ENCODE measurements at regions not wholly inside any gene's neighbourhood (a gene's known extent, or its start where the extent isn't known, plus 50 kb on each side); places are given as distances from the start of the nearest gene placed in this dataset.

GRCh38 chr6:67897998-67898607, 737.0 kb upstream of the ADGRB3 start:
- Histone ChIP-seq H3K4me3 (no peak overlapping the region), H3K9me3 (no peaks in the 10 kb centered on the region), H3K36me3 (no peaks in the 10 kb centered on the region), H3K4me1 (no peaks in the 10 kb centered on the region), H3K27ac (no peak overlapping the region), H3K27me3 (no peaks in the 10 kb centered on the region)
- DNase-seq, result no peak
- WGBS, 2 donors, result 59 to 64% methylated on average over 7 of the region's 7 CpGs
- ATAC-seq, result no peak
- no peak for FAIRE-seq
- TF ChIP-seq CTCF (IDR thresholded peaks at IDR 0.05), result no peak
- intact Hi-C loops (cut with DNase I), result no loop called here

- no peaks in the 10 kb centered on the region for H3K9me3 ChIP-seq
- H3K27ac ChIP-seq, result no peak overlapping the region
- no peaks in the 10 kb centered on the region for H3K4me1 ChIP-seq
- DNase-seq (no peak), FAIRE-seq (no peak), ATAC-seq (no peak)
- 19 to 31% methylated on average over 1 of the region's 1 CpG for WGBS, 2 donors
- intact Hi-C loops (cut with DNase I), result no loop called here
- no peak for TF ChIP-seq CTCF (IDR thresholded peaks at IDR 0.05)
- no peaks in the 10 kb centered on the region for H3K36me3 ChIP-seq
- no peaks in the 10 kb centered on the region for H3K27me3 ChIP-seq
- H3K4me3 ChIP-seq, result no peak overlapping the region
Observed at GRCh38 chr6:67896476-67896875, 738.6 kb upstream of the ADGRB3 start.

GRCh38 chr6:67889682-67889995, 745.4 kb upstream of the ADGRB3 start:
- intact Hi-C loops (cut with DNase I), result no loop called here
- H3K27ac ChIP-seq, result no peak overlapping the region
- H3K36me3 ChIP-seq, result no peaks in the 10 kb centered on the region
- FAIRE-seq (no peak), DNase-seq (no peak), ATAC-seq (no peak)
- H3K4me1 ChIP-seq, result no peaks in the 10 kb centered on the region
- no peak for TF ChIP-seq CTCF (IDR thresholded peaks at IDR 0.05)
- WGBS, 2 donors, result 47 to 73% methylated on average over 2 of the region's 2 CpGs
- no peaks in the 10 kb centered on the region for H3K27me3 ChIP-seq
- H3K4me3 ChIP-seq, result no peak overlapping the region
- H3K9me3 ChIP-seq, result no peaks in the 10 kb centered on the region

- DNase-seq (no peak), ATAC-seq (no peak), FAIRE-seq (no peak)
- Histone ChIP-seq H3K27ac (no peak overlapping the region), H3K4me1 (no peaks in the 10 kb centered on the region), H3K36me3 (no peaks in the 10 kb centered on the region), H3K27me3 (no peaks in the 10 kb centered on the region), H3K9me3 (no peaks in the 10 kb centered on the region), H3K4me3 (no peak overlapping the region)
- 70 to 78% methylated on average over 21 of the region's 21 CpGs for WGBS, 2 donors
- no peak for TF ChIP-seq CTCF (IDR thresholded peaks at IDR 0.05)
- intact Hi-C loops (cut with DNase I), result no loop called here
Observed at GRCh38 chr6:67888886-67889681, 746.0 kb upstream of the ADGRB3 start.

- peak in 2 of 6 donors; percentile 36 to 51 for DNase-seq
- no peak for FAIRE-seq
- no peaks in the 10 kb centered on the region for H3K4me1 ChIP-seq
- 69 to 75% methylated on average over 9 of the region's 9 CpGs for WGBS, 2 donors
- no peaks in the 10 kb centered on the region for H3K36me3 ChIP-seq
- no peak for TF ChIP-seq CTCF (IDR thresholded peaks at IDR 0.05)
- no peak overlapping the region for H3K4me3 ChIP-seq
- no peaks in the 10 kb centered on the region for H3K27me3 ChIP-seq
- ATAC-seq, result no peak
- intact Hi-C loops (cut with DNase I), result no loop called here
- no peak overlapping the region for H3K27ac ChIP-seq
- H3K9me3 ChIP-seq, result no peaks in the 10 kb centered on the region
Observed at GRCh38 chr6:67888546-67888885, 746.6 kb upstream of the ADGRB3 start.

Measured in pancreas (tissue), 10 donors.